HCT116 (cell line): ENCODE measurements at regions not wholly inside any gene's neighbourhood (a gene's known extent, or its start where the extent isn't known, plus 50 kb on each side); places are given as distances from the start of the nearest gene placed in this dataset.

ENCODE experiments used
- ATAC-seq: fragments of 200-7000 bp; cut with Tn5 transposase; 2 replicates; pipeline ENCODE4 v1.9.1; 2020; ENCODE audit warnings: mild to moderate bottlenecking, moderate library complexity
- BruUV-seq: library from RNA; stranded (reverse); fragments of 400-500 nt; replicated peaks from 2 replicates; lab custom pipeline; 2021; lab: Mats Ljungman, UMichigan
- CTCF ChIA-PET: fragments of 300-600 bp; sonication (Branson Sonifier 250); formaldehyde crosslinking; loops from one replicate; lab custom pipeline; 2021; ENCODE audit warnings: antibody characterized with exemption; lab: Charles Lee
- POLR2A ChIA-PET: fragments of 300-600, 350-600 bp; sonication (Branson Sonifier 250); formaldehyde crosslinking; loops from one replicate; lab custom pipeline; 2021; ENCODE audit warnings: antibody characterized with exemption; lab: Charles Lee
- RAD21 ChIA-PET, 2 experiments: fragments of 300-600 bp; sonication (Branson Sonifier 250); formaldehyde crosslinking; loops; one replicate each; lab custom pipeline; 2023; ENCODE audit warnings: low total read pairs in 2 of 2; ENCODE audit not compliant: uncharacterized antibody in 2 of 2, unreplicated experiment in 2 of 2, low non-redundant PET in 1 of 2; lab: Charles Lee
- DNase-seq: peaks from one replicate; pipeline ENCODE4 v3.0.0-alpha.2; 2010; ENCODE audit warnings: low read depth, low spot score
- H2AFZ ChIP-seq: fragments of 200-600 bp; shearing (Covaris generic), sonication (generic); 2 replicates; pipeline ENCODE4 v1.6.1; 2017; ENCODE audit warnings: low read depth, mixed run types, mixed read lengths, antibody characterized with exemption, low read length; ENCODE audit not compliant: poor library complexity, severe bottlenecking
- H3K27ac ChIP-seq: 2 replicates; pipeline ENCODE4 v1.5.1; 2012; ENCODE audit warnings: low read depth, low read length
- H3K27me3 ChIP-seq: fragments of 200-600 bp; sonication (generic); 2 replicates; pipeline ENCODE4 v1.6.1; 2016; ENCODE audit warnings: mixed run types, low read length, mixed read lengths; ENCODE audit not compliant: insufficient read depth
- H3K36me3 ChIP-seq, 2 experiments: fragments of 200-500 bp in 1 of 2; fragments of 200-600 bp in 1 of 2; sonication (Bioruptor generic) in 1 of 2; sonication (generic) in 1 of 2; 2 replicates each; pipeline versions ENCODE4 v1.5.1 to v1.6.1; 2014 to 2016; ENCODE audit warnings: low read length in 2 of 2, inconsistent platforms in 1 of 2, mixed read lengths in 1 of 2, mixed run types in 1 of 2; ENCODE audit not compliant: insufficient read depth in 2 of 2, control insufficient read depth in 1 of 2
- H3K4me1 ChIP-seq, 2 experiments: fragments of 200-600 bp in 1 of 2; sonication (generic) in 1 of 2; 2 replicates each; pipeline versions ENCODE4 v1.5.1 to v1.6.1; 2012 to 2017; ENCODE audit warnings: low read length in 2 of 2, inconsistent platforms in 1 of 2, mild to moderate bottlenecking in 1 of 2, mixed read lengths in 1 of 2, mixed run types in 1 of 2, moderate library complexity in 1 of 2; ENCODE audit not compliant: insufficient read depth in 2 of 2, control insufficient read depth in 1 of 2
- H3K4me2 ChIP-seq: fragments of 200-600 bp; sonication (generic); 2 replicates; pipeline ENCODE4 v1.6.1; 2017; ENCODE audit warnings: mixed run types, low read length, mixed read lengths
- H3K4me3 ChIP-seq, 2 experiments: fragments of 200-600 bp in 1 of 2; sonication (generic) in 1 of 2; replicated peaks in 1 of 2; 2 replicates each; pipeline ENCODE4 v1.5.1; 2011 to 2016; ENCODE audit warnings: low read length in 2 of 2, control low read depth in 1 of 2, low read depth in 1 of 2, mild to moderate bottlenecking in 1 of 2, mixed read lengths in 1 of 2, mixed run types in 1 of 2
- H3K79me2 ChIP-seq: fragments of 200-600 bp; sonication (generic); 2 replicates; pipeline ENCODE4 v1.6.1; 2017; ENCODE audit warnings: mild to moderate bottlenecking, mixed run types, low read length, moderate library complexity, mixed read lengths; ENCODE audit not compliant: insufficient read depth
- H3K9ac ChIP-seq: fragments of 200-600 bp; sonication (generic); 2 replicates; pipeline ENCODE4 v1.6.1; 2016; ENCODE audit warnings: low read length, mixed read lengths
- H3K9me2 ChIP-seq: fragments of 200-600 bp; sonication (generic), shearing (Covaris generic); 2 replicates; pipeline ENCODE4 v1.6.1; 2017; ENCODE audit warnings: mixed run types, mild to moderate bottlenecking, moderate library complexity; ENCODE audit not compliant: insufficient read depth
- H3K9me3 ChIP-seq, 2 experiments: fragments of 200-500 bp in 1 of 2; fragments of 200-600 bp in 1 of 2; sonication (Bioruptor generic) in 1 of 2; sonication (generic) in 1 of 2; 2 replicates each; pipeline ENCODE4 v1.6.1; 2014 to 2017; ENCODE audit warnings: low read length in 2 of 2, mixed read lengths in 2 of 2, inconsistent platforms in 1 of 2, low read depth in 1 of 2, mild to moderate bottlenecking in 1 of 2, mixed run types in 1 of 2, moderate library complexity in 1 of 2; ENCODE audit not compliant: control insufficient read depth in 1 of 2, insufficient read depth in 1 of 2
- H4K20me1 ChIP-seq: fragments of 200-600 bp; sonication (generic), shearing (Covaris generic); 2 replicates; pipeline ENCODE4 v1.6.1; 2017; ENCODE audit warnings: mixed run types, mild to moderate bottlenecking, moderate library complexity; ENCODE audit not compliant: insufficient read depth
- EZH2 ChIP-seq: fragments of 200-600 bp; sonication (generic); IDR thresholded peaks from 2 replicates; pipeline ENCODE4 v1.6.1; 2017; ENCODE audit warnings: antibody characterized with exemption, mixed run types
- POLR2A ChIP-seq: IDR thresholded peaks from 2 replicates; pipeline ENCODE4 v1.7.0; 2011; ENCODE audit warnings: borderline replicate concordance; ENCODE audit not compliant: insufficient read depth, insufficient read length; ENCODE audit errors: extremely low read depth
- SIN3A ChIP-seq: IDR thresholded peaks from 2 replicates; pipeline ENCODE4 v1.6.1; 2012; ENCODE audit warnings: low read depth
- SP1 ChIP-seq: IDR thresholded peaks from 2 replicates; pipeline ENCODE4 v1.6.1; 2012; ENCODE audit warnings: low read depth
- SRF ChIP-seq: IDR thresholded peaks from 2 replicates; pipeline ENCODE4 v1.6.1; 2012; ENCODE audit warnings: low read depth
- intact Hi-C: fragments of 100-400 bp; cut with micrococcal nuclease; formaldehyde crosslinking; loops from 2 replicates; pipeline ENCODE4 v1.10.0; 2022

GRCh38 chr4:144582105-144582850 lies 63.7 kb upstream of the HHIP start:
- H3K4me1 ChIP-seq: peaks cover 0 to 7% of the 10 kb centered on the region in 2 experiments; a peak in 2 of 4 replicates
- intact Hi-C loops: no loop called here
- no peaks in the 10 kb centered on the region for H3K27me3 ChIP-seq
- H4K20me1 ChIP-seq: no peaks in the 10 kb centered on the region
- H3K4me3 ChIP-seq: no peak overlapping the region
- POLR2A ChIA-PET: no interaction called here
- ATAC-seq: no peak
- no peak overlapping the region for H3K4me2 ChIP-seq
- no peak for DNase-seq
- no peak overlapping the region for H3K27ac ChIP-seq
- CTCF ChIA-PET: no interaction called here
- TF ChIP-seq SP1: no peak
- no peak for TF ChIP-seq SRF
- no peak for TF ChIP-seq POLR2A
- TF ChIP-seq, all 23 proteins: peak for 0
- no peaks in the 10 kb centered on the region for H3K36me3 ChIP-seq
- H2AFZ ChIP-seq: no peak overlapping the region
- RAD21 ChIA-PET: no interaction called here
- no TSS peak for BruUV-seq
- no peaks in the 10 kb centered on the region for H3K79me2 ChIP-seq
- no peaks in the 10 kb centered on the region for H3K9me3 ChIP-seq
- H3K9me2 ChIP-seq: no peaks in the 10 kb centered on the region
- H3K9ac ChIP-seq: no peak overlapping the region

GRCh38 chr4:144582975-144583374 lies 63.0 kb upstream of the HHIP start:
- Histone ChIP-seq H3K27me3 (no peaks in the 10 kb centered on the region), H4K20me1 (no peaks in the 10 kb centered on the region), H3K4me3 (no peak overlapping the region), H3K9me3 (no peaks in the 10 kb centered on the region), H3K36me3 (no peaks in the 10 kb centered on the region), H3K9me2 (no peaks in the 10 kb centered on the region), H3K27ac (no peak overlapping the region), H2AFZ (no peak overlapping the region), H3K4me2 (no peak overlapping the region), H3K9ac (no peak overlapping the region), H3K4me1 (peaks cover 0 to 7% of the 10 kb centered on the region in 2 experiments; a peak in 2 of 4 replicates), H3K79me2 (no peaks in the 10 kb centered on the region)
- BruUV-seq: no TSS peak
- POLR2A ChIA-PET: no interaction called here
- ATAC-seq: no peak
- DNase-seq: no peak
- RAD21 ChIA-PET: no interaction called here
- CTCF ChIA-PET: no interaction called here
- intact Hi-C loops: no loop called here
- TF ChIP-seq EZH2 (no peak), SIN3A (no peak)
